ENCODE measurements at regions not wholly inside any gene's neighbourhood (a gene's known extent, or its start where the extent isn't known, plus 50 kb on each side); places are given as distances from the start of the nearest gene placed in this dataset.
A peak's percentile ranks its signal among the peaks of the same experiment; 100 is the strongest.
"Not testable (repeated sequence)": the region's sequence is repeated elsewhere in the genome, so short reads cannot be mapped to it uniquely, and the experiment has no call there.

GRCh38 chr3:182617500-182617899 is 175.8 kb upstream of the ATP11B start:
- DNase-seq, result no peak

GRCh38 chr3:182618085-182618732 is 175.1 kb upstream of the ATP11B start:
- DNase-seq, result peak; percentile 4

GRCh38 chr3:182618981-182619591 is 174.2 kb upstream of the ATP11B start:
- no peak for DNase-seq

GRCh38 chr3:182620723-182621434 is 172.4 kb upstream of the ATP11B start:
- DNase-seq, result no peak

- DNase-seq, result no peak
These were observed 171.7 kb upstream of the ATP11B start for GRCh38 chr3:182621435-182622240.

- DNase-seq, result no peak
These were observed 171.1 kb upstream of the ATP11B start for GRCh38 chr3:182622241-182622545.

- no peak for DNase-seq
These were observed 166.5 kb upstream of the ATP11B start for GRCh38 chr3:182626484-182627467.

GRCh38 chr3:182628531-182628930 is 164.8 kb upstream of the ATP11B start:
- DNase-seq, result no peak

- no peak for DNase-seq
These were observed 163.8 kb upstream of the ATP11B start for GRCh38 chr3:182629521-182629920.

- no peak for DNase-seq
These were observed 161.9 kb upstream of the ATP11B start for GRCh38 chr3:182631183-182632076.

- DNase-seq, result no peak
These were observed 161.3 kb upstream of the ATP11B start for GRCh38 chr3:182632077-182632393.

GRCh38 chr3:182633186-182633585 is 160.1 kb upstream of the ATP11B start:
- no peak for DNase-seq

- DNase-seq, result no peak
These were observed 156.7 kb upstream of the ATP11B start for GRCh38 chr3:182636646-182637045.

GRCh38 chr3:182637350-182638110 is 155.8 kb upstream of the ATP11B start:
- DNase-seq, result no peak

GRCh38 chr3:182644013-182644412 is 149.3 kb upstream of the ATP11B start:
- no peak for DNase-seq

- no peak for DNase-seq
These were observed 148.4 kb upstream of the ATP11B start for GRCh38 chr3:182644790-182645433.

- DNase-seq, result no peak
These were observed 142.7 kb upstream of the ATP11B start for GRCh38 chr3:182650568-182651128.

- no peak for DNase-seq
These were observed 141.8 kb upstream of the ATP11B start for GRCh38 chr3:182651461-182651860.

GRCh38 chr3:182653065-182653464 is 140.2 kb upstream of the ATP11B start:
- not testable (repeated sequence) for DNase-seq

GRCh38 chr3:182668541-182668940 is 124.8 kb upstream of the ATP11B start:
- no peak for DNase-seq
